Testis (tissue), 2 donors: ENCODE measurements at regions not wholly inside any gene's neighbourhood (a gene's known extent, or its start where the extent isn't known, plus 50 kb on each side); places are given as distances from the start of the nearest gene placed in this dataset.
"Not testable (repeated sequence)": the region's sequence is repeated elsewhere in the genome, so short reads cannot be mapped to it uniquely, and the experiment has no call there.

Source experiments
- POLR2A ChIP-seq: fragments of 450-650 bp; IDR thresholded peaks from one replicate; pipeline ENCODE4 v1.6.1; 2017; ENCODE audit warnings: antibody characterized with exemption, mild to moderate bottlenecking, moderate library complexity
- TF ChIP-seq, protein P1 (sequence below), 3 experiments: fragments of 450-650 bp in 2 of 3; fragments of 200-600 bp in 1 of 3; sonication (generic) in 1 of 3; IDR thresholded peaks; one replicate each; pipeline ENCODE4 v1.5.1; 2016 to 2019; ENCODE audit warnings: antibody characterized with exemption in 3 of 3, mild to moderate bottlenecking in 2 of 3, moderate library complexity in 1 of 3

GRCh38 chr9:64101504-64101903 is 1183.5 kb downstream of the FOXD4L5 start:
- TF ChIP-seq, protein P1, sequence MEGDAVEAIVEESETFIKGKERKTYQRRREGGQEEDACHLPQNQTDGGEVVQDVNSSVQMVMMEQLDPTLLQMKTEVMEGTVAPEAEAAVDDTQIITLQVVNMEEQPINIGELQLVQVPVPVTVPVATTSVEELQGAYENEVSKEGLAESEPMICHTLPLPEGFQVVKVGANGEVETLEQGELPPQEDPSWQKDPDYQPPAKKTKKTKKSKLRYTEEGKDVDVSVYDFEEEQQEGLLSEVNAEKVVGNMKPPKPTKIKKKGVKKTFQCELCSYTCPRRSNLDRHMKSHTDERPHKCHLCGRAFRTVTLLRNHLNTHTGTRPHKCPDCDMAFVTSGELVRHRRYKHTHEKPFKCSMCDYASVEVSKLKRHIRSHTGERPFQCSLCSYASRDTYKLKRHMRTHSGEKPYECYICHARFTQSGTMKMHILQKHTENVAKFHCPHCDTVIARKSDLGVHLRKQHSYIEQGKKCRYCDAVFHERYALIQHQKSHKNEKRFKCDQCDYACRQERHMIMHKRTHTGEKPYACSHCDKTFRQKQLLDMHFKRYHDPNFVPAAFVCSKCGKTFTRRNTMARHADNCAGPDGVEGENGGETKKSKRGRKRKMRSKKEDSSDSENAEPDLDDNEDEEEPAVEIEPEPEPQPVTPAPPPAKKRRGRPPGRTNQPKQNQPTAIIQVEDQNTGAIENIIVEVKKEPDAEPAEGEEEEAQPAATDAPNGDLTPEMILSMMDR (IDR thresholded peaks at IDR 0.05) = not testable (repeated sequence)
- TF ChIP-seq POLR2A = not testable (repeated sequence)
